HCT116 (cell line): ENCODE measurements at regions not wholly inside any gene's neighbourhood (a gene's known extent, or its start where the extent isn't known, plus 50 kb on each side); places are given as distances from the start of the nearest gene placed in this dataset.

Source experiments
- CBX3 ChIP-seq: IDR thresholded peaks from 2 replicates; pipeline ENCODE4 v1.6.1; 2012; ENCODE audit warnings: low read depth
- CTCF ChIP-seq, 3 experiments: fragments of 200-600 bp in 1 of 3; sonication (generic) in 1 of 3; IDR thresholded peaks in 2 of 3; conservative IDR thresholded peaks in 1 of 3; 2 replicates each; pipeline ENCODE4 v1.5.1; 2012 to 2017; ENCODE audit warnings: low read depth in 2 of 3, low read length in 2 of 3, antibody characterized with exemption in 1 of 3, borderline replicate concordance in 1 of 3, control low read depth in 1 of 3, mild to moderate bottlenecking in 1 of 3, mixed read lengths in 1 of 3, mixed run types in 1 of 3, moderate library complexity in 1 of 3; ENCODE audit not compliant: insufficient read depth in 1 of 3
- EZH2 ChIP-seq: fragments of 200-600 bp; sonication (generic); IDR thresholded peaks from 2 replicates; pipeline ENCODE4 v1.6.1; 2017; ENCODE audit warnings: antibody characterized with exemption, mixed run types
- JUND ChIP-seq: IDR thresholded peaks from 2 replicates; pipeline ENCODE4 v1.6.1; 2012
- POLR2A ChIP-seq: IDR thresholded peaks from 2 replicates; pipeline ENCODE4 v1.7.0; 2011; ENCODE audit warnings: borderline replicate concordance; ENCODE audit not compliant: insufficient read depth, insufficient read length; ENCODE audit errors: extremely low read depth
- POLR2AphosphoS5 ChIP-seq: IDR thresholded peaks from 2 replicates; pipeline ENCODE4 v1.6.1; 2011; ENCODE audit warnings: mild to moderate bottlenecking, low read depth, low read length, moderate library complexity
- TCF7L2 ChIP-seq: IDR thresholded peaks from 2 replicates; pipeline ENCODE4 v1.7.0; 2011; ENCODE audit warnings: borderline replicate concordance, inconsistent platforms; ENCODE audit not compliant: insufficient read depth, insufficient read length; ENCODE audit errors: extremely low read depth
- ZNF274 ChIP-seq: fragments of 200-500 bp; sonication (Bioruptor generic); IDR thresholded peaks from 2 replicates; pipeline ENCODE4 v1.6.1; 2014; ENCODE audit warnings: mild to moderate bottlenecking, low read depth, low read length, inconsistent platforms
- TF ChIP-seq, protein P1 (sequence below): IDR thresholded peaks from 2 replicates; pipeline ENCODE4 v1.6.1; 2012
- TF ChIP-seq, protein P2 (sequence below): IDR thresholded peaks from 2 replicates; pipeline ENCODE4 v1.6.1; 2012; ENCODE audit warnings: low read depth

DNA sequence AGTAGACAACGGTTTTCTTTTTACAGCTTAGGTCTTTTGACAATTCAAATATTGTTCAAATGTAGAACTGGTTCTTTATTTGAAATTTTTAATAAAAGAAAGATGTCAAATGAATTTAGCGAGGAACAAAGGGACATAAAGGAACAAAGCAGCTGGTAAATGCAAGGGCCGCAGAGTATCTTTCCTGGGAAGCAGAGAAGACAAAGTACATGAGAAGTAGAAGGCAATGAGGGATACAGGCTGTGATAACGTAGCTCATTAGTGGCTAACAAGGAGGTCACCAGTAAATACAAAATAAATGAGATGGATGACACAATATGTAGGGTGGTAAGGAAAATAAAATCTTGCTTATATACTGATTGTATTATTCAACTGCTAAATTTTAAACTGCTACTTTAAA, 762.8 kb downstream of the VGLL3 start:
- TF ChIP-seq CTCF (IDR thresholded peaks at IDR 0.05 in 2 of 3, conservative IDR thresholded peaks at IDR 0.05 in 1 of 3; ENCODE audit: borderline replicate concordance in 1 of 3, insufficient read depth in 1 of 3, low read depth in 2 of 3, low read length in 2 of 3) (no peak), POLR2AphosphoS5 (no peak), ZNF274 (no peak), EZH2 (no peak), POLR2A (no peak), TCF7L2 (no peak), CBX3 (no peak), JUND (no peak)
- TF ChIP-seq, protein P1, sequence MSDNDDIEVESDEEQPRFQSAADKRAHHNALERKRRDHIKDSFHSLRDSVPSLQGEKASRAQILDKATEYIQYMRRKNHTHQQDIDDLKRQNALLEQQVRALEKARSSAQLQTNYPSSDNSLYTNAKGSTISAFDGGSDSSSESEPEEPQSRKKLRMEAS, result no peak
- TF ChIP-seq, protein P2, sequence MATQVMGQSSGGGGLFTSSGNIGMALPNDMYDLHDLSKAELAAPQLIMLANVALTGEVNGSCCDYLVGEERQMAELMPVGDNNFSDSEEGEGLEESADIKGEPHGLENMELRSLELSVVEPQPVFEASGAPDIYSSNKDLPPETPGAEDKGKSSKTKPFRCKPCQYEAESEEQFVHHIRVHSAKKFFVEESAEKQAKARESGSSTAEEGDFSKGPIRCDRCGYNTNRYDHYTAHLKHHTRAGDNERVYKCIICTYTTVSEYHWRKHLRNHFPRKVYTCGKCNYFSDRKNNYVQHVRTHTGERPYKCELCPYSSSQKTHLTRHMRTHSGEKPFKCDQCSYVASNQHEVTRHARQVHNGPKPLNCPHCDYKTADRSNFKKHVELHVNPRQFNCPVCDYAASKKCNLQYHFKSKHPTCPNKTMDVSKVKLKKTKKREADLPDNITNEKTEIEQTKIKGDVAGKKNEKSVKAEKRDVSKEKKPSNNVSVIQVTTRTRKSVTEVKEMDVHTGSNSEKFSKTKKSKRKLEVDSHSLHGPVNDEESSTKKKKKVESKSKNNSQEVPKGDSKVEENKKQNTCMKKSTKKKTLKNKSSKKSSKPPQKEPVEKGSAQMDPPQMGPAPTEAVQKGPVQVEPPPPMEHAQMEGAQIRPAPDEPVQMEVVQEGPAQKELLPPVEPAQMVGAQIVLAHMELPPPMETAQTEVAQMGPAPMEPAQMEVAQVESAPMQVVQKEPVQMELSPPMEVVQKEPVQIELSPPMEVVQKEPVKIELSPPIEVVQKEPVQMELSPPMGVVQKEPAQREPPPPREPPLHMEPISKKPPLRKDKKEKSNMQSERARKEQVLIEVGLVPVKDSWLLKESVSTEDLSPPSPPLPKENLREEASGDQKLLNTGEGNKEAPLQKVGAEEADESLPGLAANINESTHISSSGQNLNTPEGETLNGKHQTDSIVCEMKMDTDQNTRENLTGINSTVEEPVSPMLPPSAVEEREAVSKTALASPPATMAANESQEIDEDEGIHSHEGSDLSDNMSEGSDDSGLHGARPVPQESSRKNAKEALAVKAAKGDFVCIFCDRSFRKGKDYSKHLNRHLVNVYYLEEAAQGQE, result no peak
